ENCODE measurements at regions not wholly inside any gene's neighbourhood (a gene's known extent, or its start where the extent isn't known, plus 50 kb on each side); places are given as distances from the start of the nearest gene placed in this dataset.

DNA sequence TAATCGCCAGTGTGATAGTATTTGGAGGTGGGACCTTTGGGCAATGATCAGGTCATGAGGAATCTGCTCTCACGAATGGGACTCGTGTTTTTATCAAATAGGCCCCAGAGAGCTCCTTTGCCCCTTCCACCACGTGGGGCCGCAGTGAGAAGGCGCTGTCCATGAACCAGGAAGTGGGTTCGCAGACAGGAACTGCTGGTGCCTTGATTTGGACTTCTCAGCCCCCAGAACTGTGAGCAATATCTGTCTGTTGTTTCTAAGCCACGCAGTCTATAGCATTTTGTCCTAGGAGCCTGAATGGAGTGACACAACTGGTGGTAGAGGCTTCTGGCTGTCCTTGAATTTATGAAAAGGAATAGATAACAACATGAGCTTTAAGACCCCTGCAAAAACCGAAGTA, 111.2 kb upstream of the HDAC4 start:
- Histone ChIP-seq H3K27ac (ENCODE audit: extremely low read depth, low read depth, low read length) (no peak overlapping the region), H3K9me1 (ENCODE audit: control insufficient read depth, insufficient read depth, low read length) (no peaks in the 10 kb centered on the region), H3K4me1 (replicated peaks in 1 of 2; ENCODE audit: control insufficient read depth in 2 of 2, insufficient read depth in 2 of 2, low read length in 2 of 2) (no peaks in the 10 kb centered on the region), H3K4me3 (no peak overlapping the region), H3K9ac (ENCODE audit: insufficient read depth in 1 of 2, low read depth in 2 of 2, low read length in 2 of 2) (no peak overlapping the region), H3K36me3 (ENCODE audit: control insufficient read depth, insufficient read depth, low read length) (no peaks in the 10 kb centered on the region), H3K27me3 (ENCODE audit: control insufficient read depth in 2 of 2, insufficient read depth in 2 of 2, low read length in 2 of 2) (peaks cover 0 to 38% of the 10 kb centered on the region in 2 experiments; a peak in 3 of 5 replicates), H3K4me2 (ENCODE audit: insufficient read depth, low read length) (no peak overlapping the region), H4K20me1 (replicated peaks; ENCODE audit: control insufficient read depth, insufficient read depth, low read length) (no peaks in the 10 kb centered on the region), H2AFZ (ENCODE audit: low read depth, low read length) (no peak overlapping the region), H3K79me2 (ENCODE audit: control insufficient read depth, insufficient read depth, low read length) (no peaks in the 10 kb centered on the region), H3K9me3 (replicated peaks; ENCODE audit: control insufficient read depth, insufficient read depth, low read depth, low read length) (no peaks in the 10 kb centered on the region)
- DNase-seq (ENCODE audit: extremely low read depth in 1 of 4, low spot score in 3 of 4) (no peak), FAIRE-seq (no peak), ATAC-seq (no peak)
- in situ Hi-C loops (cut with MboI), result no loop called here
- 0% methylated on average over 9 of the region's 9 CpGs for WGBS (ENCODE audit: insufficient coverage, low coverage, missing lambda C conversion rate)
- ChIA-PET CTCF (ENCODE audit: low intra/inter-chr PET ratio) (no interaction called here), POLR2A (interaction anchor here (0.6 kb wide), 1 partner anchor 87 kb away, joined by 3 read pairs; no protein-coding TSS in a partner anchor)
- intact Hi-C loops (cut with micrococcal nuclease), result no loop called here
- no TSS peak for BruUV-seq (replicated peaks)
- no peak for TF ChIP-seq ZNF165 (CRISPR knock-in tag; IDR thresholded peaks at IDR 0.05; ENCODE audit: borderline replicate concordance)
- TF ChIP-seq NCOA1 (IDR thresholded peaks at IDR 0.05; ENCODE audit: low read depth), result no peak
- TF ChIP-seq, protein P1, sequence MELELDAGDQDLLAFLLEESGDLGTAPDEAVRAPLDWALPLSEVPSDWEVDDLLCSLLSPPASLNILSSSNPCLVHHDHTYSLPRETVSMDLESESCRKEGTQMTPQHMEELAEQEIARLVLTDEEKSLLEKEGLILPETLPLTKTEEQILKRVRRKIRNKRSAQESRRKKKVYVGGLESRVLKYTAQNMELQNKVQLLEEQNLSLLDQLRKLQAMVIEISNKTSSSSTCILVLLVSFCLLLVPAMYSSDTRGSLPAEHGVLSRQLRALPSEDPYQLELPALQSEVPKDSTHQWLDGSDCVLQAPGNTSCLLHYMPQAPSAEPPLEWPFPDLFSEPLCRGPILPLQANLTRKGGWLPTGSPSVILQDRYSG (tag; conservative IDR thresholded peaks at IDR 0.05; ENCODE audit: low read depth), result no peak
- no peak for TF ChIP-seq DACH1 (IDR thresholded peaks at IDR 0.05; ENCODE audit: partially characterized antibody)
- no peak for TF ChIP-seq MTA3 (IDR thresholded peaks at IDR 0.05; ENCODE audit: borderline replicate concordance)
- TF ChIP-seq ZNF431 (CRISPR knock-in tag; IDR thresholded peaks at IDR 0.05), result no peak
- TF ChIP-seq TCF7 (IDR thresholded peaks at IDR 0.05; ENCODE audit: borderline replicate concordance), result no peak
- no peak for TF ChIP-seq POLR2G (IDR thresholded peaks at IDR 0.05; ENCODE audit: low read depth, low read length)
- TF ChIP-seq, protein P2, sequence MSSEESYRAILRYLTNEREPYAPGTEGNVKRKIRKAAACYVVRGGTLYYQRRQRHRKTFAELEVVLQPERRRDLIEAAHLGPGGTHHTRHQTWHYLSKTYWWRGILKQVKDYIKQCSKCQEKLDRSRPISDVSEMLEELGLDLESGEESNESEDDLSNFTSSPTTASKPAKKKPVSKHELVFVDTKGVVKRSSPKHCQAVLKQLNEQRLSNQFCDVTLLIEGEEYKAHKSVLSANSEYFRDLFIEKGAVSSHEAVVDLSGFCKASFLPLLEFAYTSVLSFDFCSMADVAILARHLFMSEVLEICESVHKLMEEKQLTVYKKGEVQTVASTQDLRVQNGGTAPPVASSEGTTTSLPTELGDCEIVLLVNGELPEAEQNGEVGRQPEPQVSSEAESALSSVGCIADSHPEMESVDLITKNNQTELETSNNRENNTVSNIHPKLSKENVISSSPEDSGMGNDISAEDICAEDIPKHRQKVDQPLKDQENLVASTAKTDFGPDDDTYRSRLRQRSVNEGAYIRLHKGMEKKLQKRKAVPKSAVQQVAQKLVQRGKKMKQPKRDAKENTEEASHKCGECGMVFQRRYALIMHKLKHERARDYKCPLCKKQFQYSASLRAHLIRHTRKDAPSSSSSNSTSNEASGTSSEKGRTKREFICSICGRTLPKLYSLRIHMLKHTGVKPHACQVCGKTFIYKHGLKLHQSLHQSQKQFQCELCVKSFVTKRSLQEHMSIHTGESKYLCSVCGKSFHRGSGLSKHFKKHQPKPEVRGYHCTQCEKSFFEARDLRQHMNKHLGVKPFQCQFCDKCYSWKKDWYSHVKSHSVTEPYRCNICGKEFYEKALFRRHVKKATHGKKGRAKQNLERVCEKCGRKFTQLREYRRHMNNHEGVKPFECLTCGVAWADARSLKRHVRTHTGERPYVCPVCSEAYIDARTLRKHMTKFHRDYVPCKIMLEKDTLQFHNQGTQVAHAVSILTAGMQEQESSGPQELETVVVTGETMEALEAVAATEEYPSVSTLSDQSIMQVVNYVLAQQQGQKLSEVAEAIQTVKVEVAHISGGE (CRISPR knock-in tag; IDR thresholded peaks at IDR 0.05), result no peak
- TF ChIP-seq ZNF707 (CRISPR knock-in tag; conservative IDR thresholded peaks at IDR 0.05), result no peak
- TF ChIP-seq RFX1 (IDR thresholded peaks at IDR 0.05), result no peak
- TF ChIP-seq, protein P3, sequence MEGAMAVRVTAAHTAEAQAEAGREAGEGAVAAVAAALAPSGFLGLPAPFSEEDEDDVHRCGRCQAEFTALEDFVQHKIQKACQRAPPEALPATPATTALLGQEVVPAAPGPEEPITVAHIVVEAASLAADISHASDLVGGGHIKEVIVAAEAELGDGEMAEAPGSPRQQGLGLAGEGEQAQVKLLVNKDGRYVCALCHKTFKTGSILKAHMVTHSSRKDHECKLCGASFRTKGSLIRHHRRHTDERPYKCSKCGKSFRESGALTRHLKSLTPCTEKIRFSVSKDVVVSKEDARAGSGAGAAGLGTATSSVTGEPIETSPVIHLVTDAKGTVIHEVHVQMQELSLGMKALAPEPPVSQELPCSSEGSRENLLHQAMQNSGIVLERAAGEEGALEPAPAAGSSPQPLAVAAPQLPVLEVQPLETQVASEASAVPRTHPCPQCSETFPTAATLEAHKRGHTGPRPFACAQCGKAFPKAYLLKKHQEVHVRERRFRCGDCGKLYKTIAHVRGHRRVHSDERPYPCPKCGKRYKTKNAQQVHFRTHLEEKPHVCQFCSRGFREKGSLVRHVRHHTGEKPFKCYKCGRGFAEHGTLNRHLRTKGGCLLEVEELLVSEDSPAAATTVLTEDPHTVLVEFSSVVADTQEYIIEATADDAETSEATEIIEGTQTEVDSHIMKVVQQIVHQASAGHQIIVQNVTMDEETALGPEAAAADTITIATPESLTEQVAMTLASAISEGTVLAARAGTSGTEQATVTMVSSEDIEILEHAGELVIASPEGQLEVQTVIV (CRISPR knock-in tag; IDR thresholded peaks at IDR 0.05; ENCODE audit: borderline replicate concordance), result no peak
- TF ChIP-seq, protein P4, sequence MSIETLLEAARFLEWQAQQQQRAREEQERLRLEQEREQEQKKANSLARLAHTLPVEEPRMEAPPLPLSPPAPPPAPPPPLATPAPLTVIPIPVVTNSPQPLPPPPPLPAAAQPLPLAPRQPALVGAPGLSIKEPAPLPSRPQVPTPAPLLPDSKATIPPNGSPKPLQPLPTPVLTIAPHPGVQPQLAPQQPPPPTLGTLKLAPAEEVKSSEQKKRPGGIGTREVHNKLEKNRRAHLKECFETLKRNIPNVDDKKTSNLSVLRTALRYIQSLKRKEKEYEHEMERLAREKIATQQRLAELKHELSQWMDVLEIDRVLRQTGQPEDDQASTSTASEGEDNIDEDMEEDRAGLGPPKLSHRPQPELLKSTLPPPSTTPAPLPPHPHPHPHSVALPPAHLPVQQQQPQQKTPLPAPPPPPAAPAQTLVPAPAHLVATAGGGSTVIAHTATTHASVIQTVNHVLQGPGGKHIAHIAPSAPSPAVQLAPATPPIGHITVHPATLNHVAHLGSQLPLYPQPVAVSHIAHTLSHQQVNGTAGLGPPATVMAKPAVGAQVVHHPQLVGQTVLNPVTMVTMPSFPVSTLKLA (conservative IDR thresholded peaks at IDR 0.05), result no peak
- no peak for TF ChIP-seq MTA1 (IDR thresholded peaks at IDR 0.05; ENCODE audit: borderline replicate concordance)
